Common myeloid progenitor, CD34-positive (primary cell): ENCODE measurements at regions not wholly inside any gene's neighbourhood (a gene's known extent, or its start where the extent isn't known, plus 50 kb on each side); places are given as distances from the start of the nearest gene placed in this dataset.

ENCODE experiments used
- CTCF ChIA-PET: fragments of 350-600 bp; sonication (Branson Sonifier 250); formaldehyde crosslinking; loops from one replicate; lab custom pipeline; 2021; ENCODE audit warnings: antibody characterized with exemption; lab: Charles Lee
- POLR2A ChIA-PET: fragments of 350-600 bp; sonication (Branson Sonifier 250); formaldehyde crosslinking; loops from one replicate; lab custom pipeline; 2021; ENCODE audit warnings: antibody characterized with exemption; lab: Charles Lee
- DNase-seq, 3 donors: peaks; one replicate each; pipeline versions ENCODE4 v3.0.0 to v3.0.0-alpha.2; 2013
- H3K27ac ChIP-seq, 2 experiments: 1 replicate in 1 of 2; 2 replicates in 1 of 2; pipeline ENCODE4 v1.7.0; 2013; ENCODE audit warnings: inconsistent platforms in 2 of 2, low read length in 2 of 2, mild to moderate bottlenecking in 2 of 2, low read depth in 1 of 2, moderate library complexity in 1 of 2; ENCODE audit not compliant: severe bottlenecking in 2 of 2, insufficient read depth in 1 of 2, poor library complexity in 1 of 2
- H3K27me3 ChIP-seq, 5 experiments: replicated peaks in 2 of 5; 1 replicate in 3 of 5; 2 replicates in 2 of 5; pipeline versions ENCODE4 v1.6.1 to v1.7.0; 2013; ENCODE audit warnings: low read length in 4 of 5, mild to moderate bottlenecking in 2 of 5, moderate library complexity in 2 of 5, inconsistent platforms in 1 of 5; ENCODE audit not compliant: insufficient read depth in 5 of 5, control insufficient read depth in 4 of 5
- H3K36me3 ChIP-seq, 4 experiments: 1 replicate in 2 of 4; 2 replicates in 2 of 4; pipeline versions ENCODE4 v1.6.1 to v1.7.0; 2013; ENCODE audit warnings: low read length in 3 of 4, control low read depth in 1 of 4, mild to moderate bottlenecking in 1 of 4; ENCODE audit not compliant: control insufficient read depth in 4 of 4, insufficient read depth in 4 of 4
- H3K4me1 ChIP-seq, 4 experiments: 1 replicate in 3 of 4; 2 replicates in 1 of 4; pipeline versions ENCODE4 v1.6.1 to v1.7.1; 2013; ENCODE audit warnings: low read length in 3 of 4, mild to moderate bottlenecking in 3 of 4, control low read depth in 1 of 4, inconsistent platforms in 1 of 4, moderate library complexity in 1 of 4; ENCODE audit not compliant: control insufficient read depth in 4 of 4, insufficient read depth in 4 of 4; ENCODE audit errors: control extremely low read depth in 1 of 4
- H3K4me3 ChIP-seq, 7 experiments: 1 replicate in 4 of 7; 2 replicates in 3 of 7; pipeline versions ENCODE4 v1.5.1 to v1.7.0; 2013; ENCODE audit warnings: mild to moderate bottlenecking in 7 of 7, low read length in 6 of 7, moderate library complexity in 6 of 7, inconsistent platforms in 2 of 7, low read depth in 2 of 7, control low read depth in 1 of 7; ENCODE audit not compliant: insufficient read depth in 4 of 7, control insufficient read depth in 1 of 7; ENCODE audit errors: extremely low read depth in 1 of 7
- H3K9me3 ChIP-seq, 5 experiments: 1 replicate in 4 of 5; 2 replicates in 1 of 5; pipeline versions ENCODE4 v1.6.1 to v1.7.1; 2013; ENCODE audit warnings: low read length in 4 of 5, mild to moderate bottlenecking in 2 of 5, inconsistent platforms in 1 of 5, low read depth in 1 of 5, moderate library complexity in 1 of 5; ENCODE audit not compliant: control insufficient read depth in 4 of 5, insufficient read depth in 2 of 5; ENCODE audit errors: control extremely low read depth in 1 of 5
- WGBS: methylation state at CpG from one replicate; pipeline ENCODE4 v1.1.5; 2013; ENCODE audit not compliant: insufficient coverage; 5-methylcytosine and 5-hydroxymethylcytosine counted together

DNA sequence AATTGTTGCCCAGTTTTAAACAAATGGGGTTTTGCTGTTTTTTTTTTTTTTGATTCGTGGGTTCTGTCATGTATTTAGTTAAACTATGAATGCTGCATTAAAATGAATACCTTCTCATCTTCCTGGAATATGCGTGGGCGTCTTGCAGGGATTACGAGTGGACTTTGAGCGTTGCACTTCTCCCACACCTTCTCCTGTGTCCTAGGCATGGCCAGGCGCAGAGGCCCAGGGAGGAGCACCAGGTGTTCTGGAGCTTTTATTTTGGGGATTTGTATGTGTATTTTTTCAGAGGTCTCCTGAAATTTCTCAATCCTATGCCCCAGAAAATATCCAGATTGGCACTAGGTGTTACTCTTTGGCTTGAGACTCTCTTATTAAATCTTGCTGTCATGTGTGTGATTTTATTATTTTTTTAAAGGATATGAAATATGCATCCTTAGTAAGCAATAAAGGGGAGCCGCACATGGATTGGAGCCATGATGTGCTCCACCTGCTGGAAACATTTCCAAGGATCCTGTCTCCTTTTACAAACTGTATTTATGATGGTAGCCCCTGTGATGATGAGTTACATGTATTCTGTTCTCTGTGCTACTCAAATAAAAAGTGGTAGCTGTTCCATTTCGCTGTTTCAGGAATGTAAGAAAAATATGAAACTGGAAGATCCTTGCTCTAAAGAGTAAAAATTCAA is 482.2 kb upstream of the KLF6 start:
- Histone ChIP-seq H3K27me3 (no peaks in the 10 kb centered on the region), H3K27ac (no peak overlapping the region), H3K36me3 (no peaks in the 10 kb centered on the region), H3K4me3 (no peak overlapping the region), H3K4me1 (peaks cover 0 to 11% (median 4%) of the 10 kb centered on the region in 4 experiments), H3K9me3 (no peaks in the 10 kb centered on the region)
- ChIA-PET POLR2A (no interaction called here), CTCF (no interaction called here)
- WGBS: 85% methylated on average over 2 of the region's 8 CpGs
- DNase-seq: no peak

GRCh38 chr10:4266416-4267085 is 481.5 kb upstream of the KLF6 start:
- Histone ChIP-seq H3K27me3 (no peaks in the 10 kb centered on the region), H3K9me3 (no peaks in the 10 kb centered on the region), H3K4me1 (peaks cover 0 to 11% (median 4%) of the 10 kb centered on the region in 4 experiments), H3K4me3 (peak overlapping the region in 1 of 7 experiments; percentile 35), H3K36me3 (no peaks in the 10 kb centered on the region), H3K27ac (no peak overlapping the region)
- CTCF ChIA-PET: no interaction called here
- peak in 2 of 3 donors; percentile 31 to 47 for DNase-seq
- 97% methylated on average over 3 of the region's 4 CpGs for WGBS
- POLR2A ChIA-PET: no interaction called here

- peak in 1 of 3 donors; percentile 2 for DNase-seq
- Histone ChIP-seq H3K27me3 (no peaks in the 10 kb centered on the region), H3K4me3 (no peak overlapping the region), H3K27ac (no peak overlapping the region), H3K36me3 (no peaks in the 10 kb centered on the region), H3K9me3 (no peaks in the 10 kb centered on the region), H3K4me1 (peaks cover 0 to 11% (median 4%) of the 10 kb centered on the region in 4 experiments)
- ChIA-PET POLR2A (no interaction called here), CTCF (no interaction called here)
- WGBS: 49% methylated on average over 3 of the region's 3 CpGs
These were observed 481.0 kb upstream of the KLF6 start for GRCh38 chr10:4265964-4266363.

GRCh38 chr10:4264209-4264865 is 479.3 kb upstream of the KLF6 start:
- H3K27ac ChIP-seq: no peak overlapping the region
- H3K9me3 ChIP-seq: no peaks in the 10 kb centered on the region
- POLR2A ChIA-PET: no interaction called here
- no peaks in the 10 kb centered on the region for H3K36me3 ChIP-seq
- 99% methylated on average over 7 of the region's 8 CpGs for WGBS
- no peak for DNase-seq
- CTCF ChIA-PET: interaction anchor here (0.7 to 1.4 kb wide), 2 partner anchors 13 to 535 kb away, joined by 3 read pairs; no protein-coding TSS in a partner anchor
- peaks cover 0 to 11% (median 4%) of the 10 kb centered on the region in 4 experiments for H3K4me1 ChIP-seq
- H3K4me3 ChIP-seq: no peak overlapping the region
- H3K27me3 ChIP-seq: no peaks in the 10 kb centered on the region

- CTCF ChIA-PET: interaction anchor here (1.0 to 1.4 kb wide), 3 partner anchors 11 to 528 kb away, joined by 3 read pairs; no protein-coding TSS in a partner anchor
- Histone ChIP-seq H3K27ac (no peak overlapping the region), H3K36me3 (no peaks in the 10 kb centered on the region), H3K27me3 (no peaks in the 10 kb centered on the region), H3K4me3 (no peak overlapping the region), H3K4me1 (peaks cover 0 to 11% (median 4%) of the 10 kb centered on the region in 4 experiments), H3K9me3 (no peaks in the 10 kb centered on the region)
- POLR2A ChIA-PET: no interaction called here
- 93% methylated on average over 3 of the region's 3 CpGs for WGBS
- DNase-seq: no peak
These were observed 478.6 kb upstream of the KLF6 start for GRCh38 chr10:4263601-4263921.

DNA sequence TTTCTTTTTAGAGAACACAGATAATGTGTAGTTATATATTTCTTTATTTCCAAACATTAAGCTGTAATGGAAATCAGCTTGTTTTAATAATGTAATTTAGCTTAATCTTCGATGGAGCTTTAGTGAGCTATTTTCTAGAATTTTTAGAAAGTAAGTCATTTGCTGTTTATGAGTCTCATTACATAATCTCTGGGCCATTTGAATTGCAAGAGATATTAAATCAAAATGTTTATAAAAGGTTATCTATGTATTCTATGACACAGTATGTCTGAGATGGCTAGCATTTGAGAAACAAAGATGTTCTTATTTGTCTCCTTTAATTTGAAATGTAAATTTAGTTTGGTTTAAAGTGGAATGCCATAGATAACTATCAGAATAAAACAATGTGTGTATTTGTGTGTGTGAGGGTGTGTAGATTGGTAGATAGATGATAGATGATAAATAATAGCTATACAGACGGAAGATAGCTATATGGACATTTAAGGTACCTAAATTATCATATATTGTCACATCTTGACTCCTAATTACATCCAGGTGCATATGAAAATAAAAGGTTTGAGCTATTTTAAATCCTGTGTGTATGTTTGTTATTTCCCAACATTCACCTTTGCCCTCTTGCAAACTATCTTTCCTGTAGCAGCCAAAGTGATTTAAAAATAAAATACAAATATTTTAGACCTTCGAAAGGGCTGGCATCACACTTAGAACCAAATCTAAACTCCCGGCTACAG is 478.0 kb upstream of the KLF6 start:
- H3K36me3 ChIP-seq: no peaks in the 10 kb centered on the region
- H3K27ac ChIP-seq: no peak overlapping the region
- DNase-seq: no peak
- WGBS: 100% methylated on average over 2 of the region's 4 CpGs
- ChIA-PET CTCF (interaction anchor here (1.0 to 1.4 kb wide), 3 partner anchors 10 to 527 kb away, joined by 3 read pairs; no protein-coding TSS in a partner anchor), POLR2A (no interaction called here)
- H3K4me3 ChIP-seq: no peak overlapping the region
- peaks cover 0 to 13% (median 4%) of the 10 kb centered on the region in 4 experiments for H3K4me1 ChIP-seq
- H3K9me3 ChIP-seq: no peaks in the 10 kb centered on the region
- no peaks in the 10 kb centered on the region for H3K27me3 ChIP-seq
